Tibial artery (tissue), 4 donors: ENCODE measurements at regions not wholly inside any gene's neighbourhood (a gene's known extent, or its start where the extent isn't known, plus 50 kb on each side); places are given as distances from the start of the nearest gene placed in this dataset.

Experiments
- DNase-seq, 2 donors: peaks; one replicate each; pipeline ENCODE4 v3.0.0-alpha.2; 2019
- H3K27ac ChIP-seq, 2 donors: fragments of 200-600 bp; sonication (generic) in 1 of 2; 1 replicate in 1 of 2; 2 replicates in 1 of 2; pipeline ENCODE4 v1.5.1; 2018 to 2019; ENCODE audit warnings: mild to moderate bottlenecking in 1 of 2
- H3K27me3 ChIP-seq, 2 donors: fragments of 200-600 bp; sonication (generic) in 1 of 2; one replicate each; pipeline versions ENCODE4 v1.5.1 to v1.6.0; 2016 to 2019
- H3K36me3 ChIP-seq, 3 donors: fragments of 200-600 bp; sonication (generic) in 2 of 3; one replicate each; pipeline ENCODE4 v1.5.1; 2016 to 2019; ENCODE audit warnings: mild to moderate bottlenecking in 2 of 3
- H3K4me1 ChIP-seq, 4 donors: fragments of 200-600 bp; sonication (generic) in 2 of 4; 1 replicate in 3 of 4; 2 replicates in 1 of 4; pipeline ENCODE4 v1.5.1; 2016 to 2019
- H3K4me3 ChIP-seq, 2 donors: fragments of 200-600 bp; sonication (generic) in 1 of 2; 1 replicate in 1 of 2; 2 replicates in 1 of 2; pipeline ENCODE4 v1.5.1; 2018 to 2019; ENCODE audit warnings: mild to moderate bottlenecking in 2 of 2
- H3K9me3 ChIP-seq, 3 donors: fragments of 200-600 bp; sonication (generic) in 1 of 3; one replicate each; pipeline ENCODE4 v1.5.1; 2016 to 2019
- intact Hi-C: fragments of 100-400 bp; cut with DNase I; formaldehyde crosslinking; loops from one replicate; pipeline ENCODE4 v1.15.0; 2023; ENCODE audit warnings: low total_unique reads
- TF ChIP-seq, protein P1 (sequence below), 2 experiments: fragments of 200-600 bp in 1 of 2; fragments of 450-650 bp in 1 of 2; IDR thresholded peaks; one replicate each; pipeline ENCODE4 v1.5.1; 2017 to 2019; ENCODE audit warnings: antibody characterized with exemption in 2 of 2, mild to moderate bottlenecking in 1 of 2, moderate library complexity in 1 of 2

DNA sequence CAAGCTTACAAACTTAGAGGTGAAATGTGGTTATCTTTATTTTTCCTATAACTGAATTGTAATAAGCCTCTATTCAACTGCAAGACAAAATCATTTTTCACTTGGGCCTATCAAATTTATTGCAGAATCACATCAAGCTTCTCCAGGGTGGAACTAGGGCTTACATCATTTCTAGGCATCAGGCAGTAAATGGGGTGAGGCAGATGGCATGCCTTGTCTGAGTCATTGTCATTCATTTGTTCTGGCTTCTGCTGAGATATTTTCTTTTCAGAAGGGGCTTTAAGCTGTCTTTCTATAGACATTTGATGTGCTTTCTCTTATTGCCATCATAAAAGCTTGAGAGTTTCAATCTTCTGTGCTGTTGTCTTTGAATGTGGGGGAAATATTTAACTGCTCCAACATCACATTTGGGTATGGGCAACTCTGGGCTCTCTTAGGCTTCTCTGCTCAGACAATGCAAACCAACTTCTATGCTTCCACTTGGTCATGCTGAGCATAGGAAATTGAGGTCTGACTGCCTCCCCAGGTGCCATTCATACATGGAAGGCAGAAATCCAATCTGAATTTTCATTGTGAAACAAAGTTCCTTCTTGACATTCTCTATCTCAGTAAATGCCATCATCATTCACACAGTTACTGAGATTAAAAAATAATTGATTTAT is 225.8 kb upstream of the GIMD1 start:
- DNase-seq = no peak

DNA sequence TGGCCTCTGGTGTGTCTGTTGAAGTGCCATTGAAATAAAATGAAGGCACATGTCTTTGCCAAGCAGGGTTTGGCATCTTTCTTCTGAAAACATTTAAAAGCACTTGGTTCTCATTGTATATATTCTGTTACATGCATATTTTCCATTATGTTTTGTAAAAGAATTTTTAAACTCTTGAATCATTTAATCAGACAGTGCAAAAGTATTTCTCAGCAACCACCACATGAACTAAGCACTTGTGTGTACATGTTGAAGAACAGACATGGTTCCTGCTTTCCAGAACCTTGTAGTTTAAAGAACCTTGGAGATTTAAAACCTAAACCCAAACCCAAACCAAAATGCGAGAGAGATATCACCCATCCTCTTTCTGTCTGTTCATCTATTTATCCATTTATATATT is 220.3 kb upstream of the GIMD1 start:
- TF ChIP-seq, protein P1, sequence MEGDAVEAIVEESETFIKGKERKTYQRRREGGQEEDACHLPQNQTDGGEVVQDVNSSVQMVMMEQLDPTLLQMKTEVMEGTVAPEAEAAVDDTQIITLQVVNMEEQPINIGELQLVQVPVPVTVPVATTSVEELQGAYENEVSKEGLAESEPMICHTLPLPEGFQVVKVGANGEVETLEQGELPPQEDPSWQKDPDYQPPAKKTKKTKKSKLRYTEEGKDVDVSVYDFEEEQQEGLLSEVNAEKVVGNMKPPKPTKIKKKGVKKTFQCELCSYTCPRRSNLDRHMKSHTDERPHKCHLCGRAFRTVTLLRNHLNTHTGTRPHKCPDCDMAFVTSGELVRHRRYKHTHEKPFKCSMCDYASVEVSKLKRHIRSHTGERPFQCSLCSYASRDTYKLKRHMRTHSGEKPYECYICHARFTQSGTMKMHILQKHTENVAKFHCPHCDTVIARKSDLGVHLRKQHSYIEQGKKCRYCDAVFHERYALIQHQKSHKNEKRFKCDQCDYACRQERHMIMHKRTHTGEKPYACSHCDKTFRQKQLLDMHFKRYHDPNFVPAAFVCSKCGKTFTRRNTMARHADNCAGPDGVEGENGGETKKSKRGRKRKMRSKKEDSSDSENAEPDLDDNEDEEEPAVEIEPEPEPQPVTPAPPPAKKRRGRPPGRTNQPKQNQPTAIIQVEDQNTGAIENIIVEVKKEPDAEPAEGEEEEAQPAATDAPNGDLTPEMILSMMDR (IDR thresholded peaks at IDR 0.05) = no peak
- intact Hi-C loops = no loop called here
- Histone ChIP-seq H3K9me3 (no peaks in the 10 kb centered on the region), H3K27ac (no peak overlapping the region), H3K4me1 (peaks cover 0 to 33% (median 5%) of the 10 kb centered on the region in 4 donors), H3K4me3 (no peak overlapping the region), H3K27me3 (no peaks in the 10 kb centered on the region), H3K36me3 (no peaks in the 10 kb centered on the region)
- no peak for DNase-seq

More for the DNA sequence above, 225.8 kb upstream of the GIMD1 start:
- Histone ChIP-seq H3K9me3 (no peaks in the 10 kb centered on the region), H3K4me3 (no peak overlapping the region), H3K36me3 (no peaks in the 10 kb centered on the region), H3K27ac (no peak overlapping the region), H3K27me3 (no peaks in the 10 kb centered on the region), H3K4me1 (no peaks in the 10 kb centered on the region)
- intact Hi-C loops = no loop called here
- TF ChIP-seq, protein P1 (IDR thresholded peaks at IDR 0.05) = no peak

DNA sequence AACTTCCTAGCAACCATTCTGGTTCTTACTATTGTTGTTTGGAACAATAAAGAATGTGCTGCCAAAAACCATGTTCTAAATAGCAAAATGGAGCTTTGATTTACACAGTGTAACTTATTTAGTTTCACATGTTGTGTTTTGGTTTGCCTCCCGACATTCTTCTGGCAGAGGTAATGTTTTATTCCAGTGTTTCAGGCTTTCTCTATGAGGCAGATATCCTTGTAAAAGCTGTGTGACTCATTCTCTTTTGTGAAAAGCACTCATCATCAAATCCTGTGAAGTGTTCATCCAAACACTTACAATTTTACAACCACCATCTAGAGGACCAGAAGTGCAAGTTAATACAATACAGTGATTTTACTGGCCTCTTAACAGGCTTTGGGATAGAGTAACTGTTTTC is 219.0 kb upstream of the GIMD1 start:
- no peak for DNase-seq
- H3K27ac ChIP-seq = no peak overlapping the region
- H3K4me3 ChIP-seq = no peak overlapping the region

DNA sequence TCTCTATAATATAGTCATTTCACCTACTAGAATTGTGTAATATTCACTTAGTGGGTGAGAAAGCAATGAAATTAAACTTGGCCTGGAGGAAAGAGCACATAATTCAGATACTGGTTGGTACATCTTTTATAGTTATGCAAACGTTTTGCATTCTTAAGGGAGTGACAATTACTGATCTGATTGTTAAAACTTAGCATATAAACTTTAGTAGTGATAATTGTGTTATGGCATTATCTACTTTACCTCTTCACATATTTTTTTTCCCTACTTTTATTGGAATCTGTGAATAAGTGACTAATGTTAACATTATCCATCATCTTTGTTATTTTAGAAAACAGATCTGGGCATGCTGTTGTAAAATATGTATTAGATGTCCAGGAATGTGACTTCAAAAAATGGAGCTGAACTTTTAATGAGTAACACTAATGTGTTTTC is 217.4 kb upstream of the GIMD1 start:
- Histone ChIP-seq H3K36me3 (no peaks in the 10 kb centered on the region), H3K27ac (no peak overlapping the region), H3K9me3 (no peaks in the 10 kb centered on the region), H3K4me1 (peaks cover 0 to 33% (median 5%) of the 10 kb centered on the region in 4 donors), H3K4me3 (no peak overlapping the region), H3K27me3 (no peaks in the 10 kb centered on the region)
- TF ChIP-seq, protein P1 (IDR thresholded peaks at IDR 0.05) = no peak
- no peak for DNase-seq
- intact Hi-C loops = no loop called here

More for the DNA sequence above, 219.0 kb upstream of the GIMD1 start:
- TF ChIP-seq, protein P1 (IDR thresholded peaks at IDR 0.05) = no peak
- no peaks in the 10 kb centered on the region for H3K9me3 ChIP-seq
- H3K4me1 ChIP-seq = peaks cover 0 to 33% (median 5%) of the 10 kb centered on the region in 4 donors
- intact Hi-C loops = no loop called here
- H3K27me3 ChIP-seq = no peaks in the 10 kb centered on the region
- H3K36me3 ChIP-seq = no peaks in the 10 kb centered on the region

DNA sequence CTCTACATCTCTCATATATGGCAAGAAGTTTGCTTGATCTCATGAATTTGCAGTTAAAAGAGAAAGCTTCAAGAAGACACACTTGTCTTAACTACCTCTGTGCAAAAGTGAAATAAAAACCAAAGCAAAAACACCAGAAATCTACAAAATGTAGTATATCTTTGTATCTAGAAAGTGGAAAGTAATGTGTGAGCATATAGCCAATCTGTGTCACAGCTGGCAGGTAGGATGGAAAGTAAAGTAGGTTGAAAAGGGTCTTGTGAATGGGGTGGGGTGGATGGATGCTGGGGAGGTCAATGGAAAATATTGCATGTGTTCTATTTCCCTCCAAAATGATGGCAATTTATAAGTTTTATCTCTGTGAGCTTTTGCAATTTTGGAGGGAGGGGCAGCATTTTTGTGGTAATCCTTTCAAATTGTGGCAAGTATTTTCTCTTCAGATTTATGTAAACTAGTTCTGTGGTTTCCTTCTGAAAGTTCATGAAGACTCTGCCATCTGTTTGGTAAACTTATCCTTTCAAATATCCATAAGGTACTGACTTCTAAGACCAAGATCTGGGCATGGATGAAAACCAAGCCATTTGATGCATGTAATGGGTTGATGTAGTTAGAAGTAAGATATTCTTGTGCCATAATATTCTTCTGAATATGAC is 215.9 kb upstream of the GIMD1 start:
- DNase-seq = no peak
- intact Hi-C loops = no loop called here
- H3K27ac ChIP-seq = no peak overlapping the region
- H3K4me1 ChIP-seq = peaks cover 0 to 33% (median 5%) of the 10 kb centered on the region in 4 donors
- no peaks in the 10 kb centered on the region for H3K27me3 ChIP-seq
- no peaks in the 10 kb centered on the region for H3K9me3 ChIP-seq
- no peak overlapping the region for H3K4me3 ChIP-seq
- TF ChIP-seq, protein P1 (IDR thresholded peaks at IDR 0.05) = no peak
- no peaks in the 10 kb centered on the region for H3K36me3 ChIP-seq
